ENCODE measurements at regions not wholly inside any gene's neighbourhood (a gene's known extent, or its start where the extent isn't known, plus 50 kb on each side); places are given as distances from the start of the nearest gene placed in this dataset.

- 41 to 48% methylated on average over 4 to 6 of the region's 6 CpGs for WGBS, 2 donors (ENCODE audit: low coverage in 1 of 2)
- Histone ChIP-seq H3K9me3 (no peaks in the 10 kb centered on the region), H3K4me3 (no peak overlapping the region), H3K4me1 (peaks cover 0 to 9% (median 3%) of the 10 kb centered on the region in 4 donors), H3K36me3 (no peaks in the 10 kb centered on the region), H3K27me3 (no peaks in the 10 kb centered on the region), H3K27ac (no peak overlapping the region)
- in situ Hi-C loops (cut with MboI; ENCODE audit: low pct_ligation_motif_present in 1 of 4, low pct_unique_long_range_greater_than_20kb in 1 of 4, low sequenced_read_pairs in 3 of 4): no loop called here
- DNase-seq: no peak
- no peak for TF ChIP-seq CTCF (IDR thresholded peaks at IDR 0.05)
- no peak for TF ChIP-seq POLR2A (IDR thresholded peaks at IDR 0.05)
- no peak for TF ChIP-seq EP300 (IDR thresholded peaks at IDR 0.05; ENCODE audit: low read depth)
- no peak for TF ChIP-seq POLR2AphosphoS5 (IDR thresholded peaks at IDR 0.05)
- intact Hi-C loops (cut with DNase I; ENCODE audit: low total_unique reads): no loop called here
Measured at GRCh38 chr1:227369102-227369760, 50.9 kb upstream of the CDC42BPA start.

Small RNAs in the stretch of these regions (small RNA-seq; reads per million reads assigned to genes)
- gene AL451054.2 (0 reads per million in 4 donors), gene BTF3P9 (0 to 0.83 (median 0.26) reads per million in 4 donors)
